ENCODE measurements at regions not wholly inside any gene's neighbourhood (a gene's known extent, or its start where the extent isn't known, plus 50 kb on each side); places are given as distances from the start of the nearest gene placed in this dataset.

DNA sequence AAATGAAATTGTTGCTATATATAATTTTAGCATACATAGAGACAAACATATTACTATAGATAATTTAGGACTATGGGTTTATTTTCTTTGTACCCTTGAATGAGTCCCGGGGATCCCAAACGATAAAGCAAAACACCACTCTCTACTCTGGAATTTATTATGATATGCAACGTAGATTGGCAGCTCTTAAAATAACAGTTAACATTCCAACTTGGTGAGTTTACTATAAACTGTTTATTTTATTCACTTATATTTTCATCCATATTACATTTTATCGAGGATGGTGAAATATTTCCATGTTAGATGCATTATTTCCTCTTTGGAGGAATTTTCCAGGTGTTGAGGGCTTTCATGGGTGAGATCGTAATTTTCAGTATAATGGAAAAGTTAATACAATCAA, 138.7 kb upstream of the DGKB start:
- Histone ChIP-seq H3K27me3 (replicated peaks; ENCODE audit: control insufficient read depth, insufficient read depth, low read length) (no peaks in the 10 kb centered on the region), H3K4me1 (no peaks in the 10 kb centered on the region), H3K9me3 (no peaks in the 10 kb centered on the region), H3K36me3 (ENCODE audit: control insufficient read depth, insufficient read depth, low read length) (no peaks in the 10 kb centered on the region), H3K4me3 (ENCODE audit: low read depth, low read length) (no peak overlapping the region)
- Mint-ChIP-seq H3K27me3 (ENCODE audit: insufficient read depth, unreplicated experiment) (peaks cover 3% of the 10 kb centered on the region), H3K9me3 (ENCODE audit: unreplicated experiment) (no peaks in the 10 kb centered on the region), H3K4me1 (ENCODE audit: low read depth, unreplicated experiment) (no peaks in the 10 kb centered on the region), H3K4me3 (ENCODE audit: unreplicated experiment) (no peak overlapping the region), H3K36me3 (ENCODE audit: insufficient read depth, unreplicated experiment) (no peaks in the 10 kb centered on the region), H3K27ac (ENCODE audit: unreplicated experiment) (no peak overlapping the region)
- BruUV-seq (replicated peaks): no TSS peak
- TF ChIP-seq, protein P1, sequence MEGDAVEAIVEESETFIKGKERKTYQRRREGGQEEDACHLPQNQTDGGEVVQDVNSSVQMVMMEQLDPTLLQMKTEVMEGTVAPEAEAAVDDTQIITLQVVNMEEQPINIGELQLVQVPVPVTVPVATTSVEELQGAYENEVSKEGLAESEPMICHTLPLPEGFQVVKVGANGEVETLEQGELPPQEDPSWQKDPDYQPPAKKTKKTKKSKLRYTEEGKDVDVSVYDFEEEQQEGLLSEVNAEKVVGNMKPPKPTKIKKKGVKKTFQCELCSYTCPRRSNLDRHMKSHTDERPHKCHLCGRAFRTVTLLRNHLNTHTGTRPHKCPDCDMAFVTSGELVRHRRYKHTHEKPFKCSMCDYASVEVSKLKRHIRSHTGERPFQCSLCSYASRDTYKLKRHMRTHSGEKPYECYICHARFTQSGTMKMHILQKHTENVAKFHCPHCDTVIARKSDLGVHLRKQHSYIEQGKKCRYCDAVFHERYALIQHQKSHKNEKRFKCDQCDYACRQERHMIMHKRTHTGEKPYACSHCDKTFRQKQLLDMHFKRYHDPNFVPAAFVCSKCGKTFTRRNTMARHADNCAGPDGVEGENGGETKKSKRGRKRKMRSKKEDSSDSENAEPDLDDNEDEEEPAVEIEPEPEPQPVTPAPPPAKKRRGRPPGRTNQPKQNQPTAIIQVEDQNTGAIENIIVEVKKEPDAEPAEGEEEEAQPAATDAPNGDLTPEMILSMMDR (IDR thresholded peaks at IDR 0.05; ENCODE audit: insufficient read depth in 1 of 2, low read depth in 1 of 2, low read length in 1 of 2, severe bottlenecking in 1 of 2, unreplicated experiment in 1 of 2): no peak
- no peak for DNase-seq
- intact Hi-C loops (cut with micrococcal nuclease; ENCODE audit: unreplicated experiment): no loop called here
- ChIA-PET CTCF (no interaction called here), POLR2A (no interaction called here)

DNA sequence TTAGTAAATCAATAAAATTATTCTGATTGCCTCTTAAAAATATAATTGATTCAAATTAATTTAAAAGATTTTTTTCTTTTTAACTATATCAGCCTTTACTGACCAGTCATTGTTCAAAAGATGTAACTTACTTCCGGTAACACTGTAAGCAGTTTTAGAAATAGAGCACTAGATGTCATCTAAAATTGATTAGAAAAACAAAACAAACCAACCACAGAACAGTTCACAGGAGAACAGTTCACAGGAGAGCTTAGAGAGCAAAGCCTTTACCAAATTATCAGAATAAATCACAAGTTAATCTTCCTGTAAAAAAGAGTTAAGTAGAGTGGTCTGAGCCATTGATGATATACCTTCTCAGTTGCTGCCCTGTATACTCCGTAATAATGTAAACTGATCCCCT, 133.3 kb upstream of the DGKB start:
- no peaks in the 10 kb centered on the region for H3K27me3 ChIP-seq (replicated peaks; ENCODE audit: control insufficient read depth, insufficient read depth, low read length)
- no peak overlapping the region for H3K4me3 ChIP-seq (ENCODE audit: low read depth, low read length)
- intact Hi-C loops (cut with micrococcal nuclease; ENCODE audit: unreplicated experiment): no loop called here
- Mint-ChIP-seq H3K4me3 (ENCODE audit: unreplicated experiment) (no peak overlapping the region), H3K27ac (ENCODE audit: unreplicated experiment) (no peak overlapping the region), H3K9me3 (ENCODE audit: unreplicated experiment) (no peaks in the 10 kb centered on the region), H3K27me3 (ENCODE audit: insufficient read depth, unreplicated experiment) (peaks cover 8% of the 10 kb centered on the region), H3K36me3 (ENCODE audit: insufficient read depth, unreplicated experiment) (no peaks in the 10 kb centered on the region), H3K4me1 (ENCODE audit: low read depth, unreplicated experiment) (no peaks in the 10 kb centered on the region)
- ChIA-PET POLR2A (no interaction called here), CTCF (no interaction called here)
- H3K4me1 ChIP-seq: no peaks in the 10 kb centered on the region
- no TSS peak for BruUV-seq (replicated peaks)
- H3K36me3 ChIP-seq (ENCODE audit: control insufficient read depth, insufficient read depth, low read length): no peaks in the 10 kb centered on the region
- H3K9me3 ChIP-seq: no peaks in the 10 kb centered on the region
- no peak for DNase-seq
- TF ChIP-seq, protein P1 (IDR thresholded peaks at IDR 0.05; ENCODE audit: insufficient read depth in 1 of 2, low read depth in 1 of 2, low read length in 1 of 2, severe bottlenecking in 1 of 2, unreplicated experiment in 1 of 2): no peak

DNA sequence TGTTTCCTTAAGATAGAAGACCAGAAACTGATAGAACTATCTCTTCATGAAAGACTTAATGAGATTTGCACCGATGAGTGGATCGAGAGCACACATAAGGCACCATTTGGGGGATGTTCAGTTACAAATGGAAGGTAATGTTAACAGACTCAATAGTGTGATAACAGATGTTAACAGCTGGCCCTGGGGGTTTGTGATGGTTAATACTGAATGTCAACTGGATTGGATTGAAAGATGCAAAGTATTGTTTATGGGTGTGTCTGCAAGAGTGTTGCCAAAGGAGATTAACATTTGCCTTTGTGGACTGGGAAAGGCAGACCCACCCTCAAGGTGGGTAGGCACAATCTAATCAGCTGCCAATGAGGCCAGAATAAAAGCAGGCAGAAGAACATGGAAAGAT, 130.5 kb upstream of the DGKB start:
- ChIA-PET CTCF (no interaction called here), POLR2A (no interaction called here)
- TF ChIP-seq, protein P1 (IDR thresholded peaks at IDR 0.05; ENCODE audit: insufficient read depth in 1 of 2, low read depth in 1 of 2, low read length in 1 of 2, severe bottlenecking in 1 of 2, unreplicated experiment in 1 of 2): no peak
- intact Hi-C loops (cut with micrococcal nuclease; ENCODE audit: unreplicated experiment): no loop called here
- Mint-ChIP-seq H3K4me3 (ENCODE audit: unreplicated experiment) (no peak overlapping the region), H3K4me1 (ENCODE audit: low read depth, unreplicated experiment) (no peaks in the 10 kb centered on the region), H3K9me3 (ENCODE audit: unreplicated experiment) (no peaks in the 10 kb centered on the region), H3K36me3 (ENCODE audit: insufficient read depth, unreplicated experiment) (no peaks in the 10 kb centered on the region), H3K27ac (ENCODE audit: unreplicated experiment) (no peak overlapping the region), H3K27me3 (ENCODE audit: insufficient read depth, unreplicated experiment) (peaks cover 5% of the 10 kb centered on the region)
- Histone ChIP-seq H3K4me1 (no peaks in the 10 kb centered on the region), H3K4me3 (ENCODE audit: low read depth, low read length) (no peak overlapping the region), H3K9me3 (no peaks in the 10 kb centered on the region), H3K36me3 (ENCODE audit: control insufficient read depth, insufficient read depth, low read length) (no peaks in the 10 kb centered on the region), H3K27me3 (replicated peaks; ENCODE audit: control insufficient read depth, insufficient read depth, low read length) (no peaks in the 10 kb centered on the region)
- no peak for DNase-seq
- no TSS peak for BruUV-seq (replicated peaks)

All from Caco-2 (cell line).